ENCODE measurements at regions not wholly inside any gene's neighbourhood (a gene's known extent, or its start where the extent isn't known, plus 50 kb on each side); places are given as distances from the start of the nearest gene placed in this dataset.

DNA sequence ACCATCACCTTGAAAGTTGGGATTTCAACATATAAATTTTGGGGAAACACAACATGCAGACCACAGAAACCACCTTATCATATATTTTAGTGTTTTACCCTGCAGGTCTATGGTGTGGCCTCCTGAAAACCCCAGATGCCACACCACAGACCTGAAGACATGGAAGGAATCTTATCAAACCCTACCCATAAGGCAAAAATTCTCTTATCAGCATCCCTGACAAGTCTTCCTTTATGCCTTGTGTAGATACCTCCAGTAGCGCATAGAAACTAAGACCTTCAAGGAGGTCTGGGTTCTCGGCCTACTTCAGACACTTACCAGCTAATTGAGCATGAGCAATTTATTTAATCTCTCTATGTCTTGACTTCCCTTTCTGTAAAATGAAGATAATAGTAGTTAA is 59.1 kb upstream of the SLC14A2 start:
- DNase-seq (ENCODE audit: low read depth in 4 of 4, low spot score in 3 of 4) = no peak

DNA sequence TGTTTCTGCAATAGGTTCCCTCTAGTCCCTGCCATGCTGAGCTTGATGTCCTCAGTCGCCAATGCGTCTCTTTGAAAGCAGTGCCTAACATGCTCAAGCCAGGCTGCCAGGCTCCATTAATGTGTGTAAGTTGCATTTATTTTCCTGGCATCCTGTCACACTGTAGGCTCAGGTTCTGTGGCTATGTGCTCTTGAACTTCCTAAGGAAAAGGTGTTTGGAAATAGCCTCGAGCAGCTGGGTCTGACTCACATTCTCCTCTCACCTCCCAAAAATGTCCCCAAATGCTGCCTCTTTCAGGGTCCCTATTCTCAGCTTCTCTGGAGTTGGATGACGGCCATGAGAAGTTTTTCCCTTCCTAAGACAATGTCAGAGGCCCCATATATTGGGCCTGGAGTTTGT is 58.0 kb upstream of the SLC14A2 start:
- DNase-seq (ENCODE audit: low read depth in 4 of 4, low spot score in 3 of 4) = no peak

DNA sequence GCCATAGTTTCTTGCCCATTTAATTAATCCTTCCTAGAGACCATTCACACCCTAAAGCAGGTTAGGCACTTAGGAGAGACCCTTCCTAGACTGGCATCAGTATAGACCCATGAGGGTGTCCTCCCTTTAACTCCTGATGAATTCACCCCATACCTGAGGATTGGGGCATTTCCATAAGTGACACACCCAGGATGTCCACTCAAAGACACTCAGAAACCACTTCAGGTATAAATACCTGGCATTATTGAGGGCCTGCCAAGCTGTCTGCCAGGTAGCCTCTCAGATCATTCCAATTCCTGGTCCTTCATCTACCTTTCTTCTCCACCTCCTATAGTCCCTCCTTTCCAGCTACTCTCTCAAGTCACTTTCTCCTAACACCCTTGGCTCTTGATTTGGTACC is 57.5 kb upstream of the SLC14A2 start:
- DNase-seq (ENCODE audit: low read depth in 4 of 4, low spot score in 3 of 4) = no peak

- no peak for DNase-seq (ENCODE audit: low read depth in 4 of 4, low spot score in 3 of 4)
Observed at GRCh38 chr18:45559258-45559657, 56.0 kb upstream of the SLC14A2 start.

DNA sequence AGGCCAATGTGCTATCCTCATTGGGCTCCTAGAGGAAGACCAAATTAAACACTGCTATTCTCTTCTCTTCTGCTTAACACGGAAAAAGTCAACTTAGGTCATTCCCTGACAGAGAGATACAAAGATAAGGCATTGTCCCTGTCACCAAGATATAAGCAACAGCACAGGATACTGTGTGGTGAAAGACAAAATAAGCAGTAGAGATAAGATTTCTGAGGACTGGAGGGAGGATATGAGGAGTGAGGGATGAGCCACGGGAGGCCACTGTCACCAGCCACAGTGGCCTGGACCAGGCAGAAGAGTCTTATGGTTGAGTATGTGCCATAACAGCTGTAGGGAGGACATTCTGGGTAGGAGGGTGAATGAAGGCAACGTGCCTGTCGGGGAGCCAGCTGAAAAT is 54.4 kb upstream of the SLC14A2 start:
- DNase-seq (ENCODE audit: low read depth in 4 of 4, low spot score in 3 of 4) = no peak

GRCh38 chr18:45562567-45563479 is 52.5 kb upstream of the SLC14A2 start:
- DNase-seq (ENCODE audit: low read depth in 4 of 4, low spot score in 3 of 4) = no peak

DNA sequence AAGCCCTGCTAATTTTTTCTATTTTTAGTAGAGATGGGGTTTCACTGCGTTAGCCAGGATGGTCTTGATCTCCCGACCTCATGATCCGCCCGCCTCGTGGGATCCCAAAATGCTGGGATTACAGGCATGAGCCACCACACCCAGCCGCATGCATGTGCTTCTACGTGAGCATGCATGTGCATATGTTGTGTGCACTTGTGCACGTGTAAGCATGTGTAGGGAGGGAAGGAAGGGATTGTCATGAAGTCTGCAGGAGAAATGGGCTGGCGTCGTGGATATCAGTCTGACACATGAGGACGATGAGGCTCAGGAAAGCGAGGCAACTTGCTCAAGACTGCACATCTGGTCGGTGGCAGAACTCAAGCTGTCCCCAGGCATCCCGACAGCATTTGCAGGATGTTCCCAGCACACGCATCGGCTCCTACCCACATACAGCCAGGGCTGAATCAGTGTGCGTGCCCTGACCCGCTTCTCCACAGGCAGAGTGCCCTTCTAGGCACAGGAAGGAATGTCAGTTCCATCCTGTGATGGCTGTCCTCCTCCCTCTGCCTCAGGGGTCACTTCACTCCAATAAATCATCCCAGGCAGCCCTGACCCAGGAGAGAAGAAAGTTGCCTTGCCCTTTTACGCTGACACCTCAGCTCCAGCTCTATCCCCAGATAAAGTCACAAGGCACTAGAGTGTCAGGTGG is 49.9 kb upstream of the SLC14A2 start:
- no peak for DNase-seq (ENCODE audit: low read depth in 4 of 4, low spot score in 3 of 4)

Measured in right renal pelvis (tissue), 4 donors.